ENCODE measurements at regions not wholly inside any gene's neighbourhood (a gene's known extent, or its start where the extent isn't known, plus 50 kb on each side); places are given as distances from the start of the nearest gene placed in this dataset.
"Not testable (repeated sequence)": the region's sequence is repeated elsewhere in the genome, so short reads cannot be mapped to it uniquely, and the experiment has no call there.

DNA sequence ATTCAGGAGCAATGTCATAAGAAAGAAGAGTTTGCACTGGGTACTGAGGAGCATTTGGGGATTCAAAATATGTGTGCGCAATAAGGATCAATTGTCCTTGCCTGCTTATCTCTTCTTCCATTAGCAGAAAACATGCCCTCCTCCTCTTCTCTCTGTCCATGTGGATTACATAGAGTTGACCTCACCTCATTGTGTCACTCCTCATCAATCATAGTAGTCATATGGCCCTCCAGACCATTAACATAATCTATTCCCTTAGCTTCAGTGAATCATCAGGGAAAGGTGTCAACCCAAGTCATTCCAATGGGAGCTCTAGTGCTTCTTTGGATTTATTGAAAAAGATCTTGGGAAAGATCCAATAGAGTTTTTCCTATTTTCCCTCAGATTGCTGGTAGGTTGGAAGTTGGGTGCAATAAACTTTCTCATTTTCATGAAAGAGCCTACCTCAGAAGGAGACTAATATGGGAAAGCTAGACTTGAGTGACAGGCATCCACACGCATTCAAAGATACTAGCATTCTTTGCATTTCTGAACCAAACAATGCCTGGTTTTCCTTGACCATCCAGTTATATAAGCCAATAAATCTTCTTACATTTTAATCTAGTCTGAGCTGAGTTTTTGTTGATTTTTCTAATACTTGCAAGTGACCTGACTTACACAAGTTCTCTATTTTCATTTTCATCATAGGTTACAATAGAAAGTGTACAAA is 71.5 kb upstream of the FAM13C start:
- no peak for ATAC-seq
- TF ChIP-seq POLR2AphosphoS5 (IDR thresholded peaks at IDR 0.05), result no peak
- TF ChIP-seq, protein P1, sequence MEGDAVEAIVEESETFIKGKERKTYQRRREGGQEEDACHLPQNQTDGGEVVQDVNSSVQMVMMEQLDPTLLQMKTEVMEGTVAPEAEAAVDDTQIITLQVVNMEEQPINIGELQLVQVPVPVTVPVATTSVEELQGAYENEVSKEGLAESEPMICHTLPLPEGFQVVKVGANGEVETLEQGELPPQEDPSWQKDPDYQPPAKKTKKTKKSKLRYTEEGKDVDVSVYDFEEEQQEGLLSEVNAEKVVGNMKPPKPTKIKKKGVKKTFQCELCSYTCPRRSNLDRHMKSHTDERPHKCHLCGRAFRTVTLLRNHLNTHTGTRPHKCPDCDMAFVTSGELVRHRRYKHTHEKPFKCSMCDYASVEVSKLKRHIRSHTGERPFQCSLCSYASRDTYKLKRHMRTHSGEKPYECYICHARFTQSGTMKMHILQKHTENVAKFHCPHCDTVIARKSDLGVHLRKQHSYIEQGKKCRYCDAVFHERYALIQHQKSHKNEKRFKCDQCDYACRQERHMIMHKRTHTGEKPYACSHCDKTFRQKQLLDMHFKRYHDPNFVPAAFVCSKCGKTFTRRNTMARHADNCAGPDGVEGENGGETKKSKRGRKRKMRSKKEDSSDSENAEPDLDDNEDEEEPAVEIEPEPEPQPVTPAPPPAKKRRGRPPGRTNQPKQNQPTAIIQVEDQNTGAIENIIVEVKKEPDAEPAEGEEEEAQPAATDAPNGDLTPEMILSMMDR (IDR thresholded peaks at IDR 0.05), result no peak
- no peak for TF ChIP-seq EP300 (IDR thresholded peaks at IDR 0.05)
- no peak for TF ChIP-seq POLR2A (IDR thresholded peaks at IDR 0.05)
- H3K9me3 ChIP-seq, result no peaks in the 10 kb centered on the region
- no peaks in the 10 kb centered on the region for H3K36me3 ChIP-seq
- H3K4me1 ChIP-seq, result peaks cover 0 to 18% (median 0%) of the 10 kb centered on the region in 3 donors
- no peaks in the 10 kb centered on the region for H3K27me3 ChIP-seq
- 94 to 100% methylated on average over 1 to 2 of the region's 2 CpGs for WGBS, 2 donors (ENCODE audit: low coverage in 1 of 2)
- no peak overlapping the region for H3K4me3 ChIP-seq
- H3K27ac ChIP-seq, result no peak overlapping the region

DNA sequence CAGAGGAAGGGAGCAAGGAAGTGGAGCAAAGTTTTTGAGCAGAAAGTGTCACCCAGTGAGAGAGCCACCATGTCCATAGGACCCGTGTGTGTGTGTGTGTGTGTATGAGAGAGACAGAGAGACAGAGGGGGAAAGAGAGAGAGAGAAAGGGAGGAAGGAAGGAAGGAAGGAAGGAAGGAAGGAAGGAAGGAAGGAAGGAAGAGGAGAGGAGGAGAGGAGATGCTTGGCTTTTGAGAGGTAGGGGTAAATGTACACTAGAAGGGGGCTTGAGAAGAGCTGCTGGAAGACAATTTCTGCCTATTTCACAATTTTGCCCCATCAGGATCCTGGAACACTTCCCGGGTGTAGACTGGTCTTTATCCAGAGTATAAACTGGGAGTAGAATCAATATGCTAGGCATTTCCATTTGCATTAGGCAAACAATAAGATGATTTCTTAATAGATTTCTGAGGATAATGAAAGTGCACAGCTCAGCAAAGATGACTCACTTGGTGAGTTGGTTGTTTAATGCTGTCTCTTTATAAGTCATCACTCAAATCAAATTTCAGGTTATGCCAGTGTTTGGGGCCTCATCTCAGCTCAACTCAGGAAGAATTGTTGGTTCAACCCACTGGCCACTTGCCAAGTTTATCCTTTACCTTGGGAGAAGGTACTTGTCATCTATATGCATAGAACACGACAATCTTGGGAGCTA is 70.0 kb upstream of the FAM13C start:
- TF ChIP-seq POLR2A (IDR thresholded peaks at IDR 0.05) (no peak), POLR2AphosphoS5 (IDR thresholded peaks at IDR 0.05) (no peak), EP300 (IDR thresholded peaks at IDR 0.05) (no peak)
- TF ChIP-seq, protein P1 (IDR thresholded peaks at IDR 0.05), result no peak
- Histone ChIP-seq H3K4me3 (no peak overlapping the region), H3K27me3 (no peaks in the 10 kb centered on the region), H3K27ac (no peak overlapping the region), H3K4me1 (peaks cover 0 to 18% (median 0%) of the 10 kb centered on the region in 3 donors), H3K36me3 (no peaks in the 10 kb centered on the region), H3K9me3 (no peaks in the 10 kb centered on the region)
- WGBS, 2 donors (ENCODE audit: low coverage in 1 of 2), result 65 to 71% methylated on average over 3 of the region's 3 CpGs
- ATAC-seq, result no peak

- not testable (repeated sequence) for H3K27ac ChIP-seq, H3K4me1 ChIP-seq, H3K27me3 ChIP-seq, ATAC-seq, H3K4me3 ChIP-seq, H3K36me3 ChIP-seq
- 20 to 94% methylated on average over 1 to 2 of the region's 5 CpGs for WGBS, 2 donors (ENCODE audit: low coverage in 1 of 2)
- peaks cover 0 to 10% (median 0%) of the 10 kb centered on the region in 3 donors for H3K9me3 ChIP-seq
Observed at GRCh38 chr10:59413795-59414194, 51.4 kb upstream of the FAM13C start.
